HG03095 (cell line): ENCODE measurements at regions not wholly inside any gene's neighbourhood (a gene's known extent, or its start where the extent isn't known, plus 50 kb on each side); places are given as distances from the start of the nearest gene placed in this dataset.
"Not testable (repeated sequence)": the region's sequence is repeated elsewhere in the genome, so short reads cannot be mapped to it uniquely, and the experiment has no call there.

Experiments used
- ATAC-seq: cut with Tn5 transposase; IDR thresholded peaks from one replicate; pipeline ENCODE4 v1.9.1; 2021; ENCODE audit warnings: moderate library complexity; ENCODE audit not compliant: unreplicated experiment

- ATAC-seq: peak; percentile 82
These were observed 119.9 kb upstream of the TMEM45B start for GRCh38 chr11:129695571-129696308.

GRCh38 chr11:129696309-129696989 is 119.2 kb upstream of the TMEM45B start:
- no peak for ATAC-seq

- no peak for ATAC-seq
These were observed 117.4 kb upstream of the TMEM45B start for GRCh38 chr11:129698212-129698611.

- ATAC-seq: no peak
These were observed 115.8 kb upstream of the TMEM45B start for GRCh38 chr11:129699711-129700304.

- ATAC-seq: no peak
These were observed 114.9 kb upstream of the TMEM45B start for GRCh38 chr11:129700701-129701100.

GRCh38 chr11:129701706-129702105 is 113.9 kb upstream of the TMEM45B start:
- no peak for ATAC-seq

GRCh38 chr11:129702410-129703398 is 112.9 kb upstream of the TMEM45B start:
- ATAC-seq: no peak

GRCh38 chr11:129703846-129704245 is 111.8 kb upstream of the TMEM45B start:
- ATAC-seq: no peak

GRCh38 chr11:129704831-129705230 is 110.8 kb upstream of the TMEM45B start:
- no peak for ATAC-seq

- ATAC-seq: no peak
These were observed 110.3 kb upstream of the TMEM45B start for GRCh38 chr11:129705341-129705740.

- ATAC-seq: no peak
These were observed 109.7 kb upstream of the TMEM45B start for GRCh38 chr11:129705933-129706332.

GRCh38 chr11:129709801-129710398 is 105.7 kb upstream of the TMEM45B start:
- ATAC-seq: no peak

- no peak for ATAC-seq
These were observed 105.2 kb upstream of the TMEM45B start for GRCh38 chr11:129710423-129710822.

GRCh38 chr11:129711760-129712159 is 103.9 kb upstream of the TMEM45B start:
- no peak for ATAC-seq

- not testable (repeated sequence) for ATAC-seq
These were observed 103.0 kb upstream of the TMEM45B start for GRCh38 chr11:129712486-129713240.

GRCh38 chr11:129719037-129719436 is 96.6 kb upstream of the TMEM45B start:
- no peak for ATAC-seq

GRCh38 chr11:129720156-129720555 is 95.5 kb upstream of the TMEM45B start:
- no peak for ATAC-seq

- no peak for ATAC-seq
These were observed 94.7 kb upstream of the TMEM45B start for GRCh38 chr11:129720994-129721393.

GRCh38 chr11:129721685-129722084 is 94.0 kb upstream of the TMEM45B start:
- no peak for ATAC-seq

GRCh38 chr11:129722529-129722928 is 93.1 kb upstream of the TMEM45B start:
- ATAC-seq: no peak
